HG03039 (cell line): ENCODE measurements at regions not wholly inside any gene's neighbourhood (a gene's known extent, or its start where the extent isn't known, plus 50 kb on each side); places are given as distances from the start of the nearest gene placed in this dataset.
A peak's percentile ranks its signal among the peaks of the same experiment; 100 is the strongest.
"Not testable (repeated sequence)": the region's sequence is repeated elsewhere in the genome, so short reads cannot be mapped to it uniquely, and the experiment has no call there.

ENCODE experiments used
- ATAC-seq: cut with Tn5 transposase; IDR thresholded peaks from one replicate; pipeline ENCODE4 v1.9.1; 2021; ENCODE audit warnings: mild to moderate bottlenecking, moderate library complexity; ENCODE audit not compliant: unreplicated experiment

DNA sequence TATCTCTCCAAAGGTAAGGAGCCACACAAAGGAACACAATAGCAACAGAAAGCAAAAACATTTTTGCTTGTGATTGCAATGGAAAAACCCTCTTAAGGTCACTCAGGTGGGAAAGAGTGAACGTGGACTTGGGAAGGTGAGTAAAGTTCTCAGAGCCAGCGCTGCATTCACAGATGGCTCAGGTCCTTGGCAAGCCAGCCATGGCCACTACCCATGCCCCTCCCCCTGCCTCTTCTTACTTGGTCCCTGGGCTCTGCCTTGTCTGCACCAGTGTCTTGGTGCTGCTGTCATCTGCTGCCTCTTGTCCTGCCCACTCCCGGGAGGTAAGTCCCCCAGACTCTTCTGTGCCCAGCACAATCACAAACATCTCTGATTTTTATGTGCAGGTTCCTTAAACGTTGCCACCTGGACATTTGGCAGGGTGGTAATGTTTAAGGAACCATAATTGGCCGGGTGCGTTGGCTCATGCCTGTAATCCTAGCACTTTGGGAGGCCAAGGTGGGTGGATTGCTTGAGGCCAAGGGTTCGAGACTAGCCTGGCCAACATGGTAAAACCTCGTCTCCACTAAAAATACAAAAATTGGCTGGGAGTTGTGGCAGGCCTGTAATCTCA, 74.6 kb downstream of the FEM1C start:
- ATAC-seq = no peak

DNA sequence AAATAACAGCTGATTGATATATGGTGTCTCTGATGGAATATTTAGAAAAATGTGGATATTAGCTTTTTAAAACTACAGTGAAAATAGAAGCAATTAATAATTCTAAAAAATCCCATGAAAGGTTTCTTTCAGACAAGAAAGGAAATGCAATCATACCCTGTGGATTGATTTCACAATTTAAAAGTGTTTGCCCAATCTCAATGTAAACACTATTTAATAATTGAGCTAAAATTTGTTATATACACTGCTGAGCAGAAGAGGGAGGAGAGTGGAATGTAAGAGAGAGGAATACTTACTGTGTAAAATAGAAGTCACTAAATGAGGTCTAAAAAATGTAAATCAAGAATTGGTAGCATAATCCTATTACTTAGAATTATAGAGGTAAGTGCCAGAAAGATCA, 76.9 kb downstream of the FEM1C start:
- ATAC-seq = no peak

DNA sequence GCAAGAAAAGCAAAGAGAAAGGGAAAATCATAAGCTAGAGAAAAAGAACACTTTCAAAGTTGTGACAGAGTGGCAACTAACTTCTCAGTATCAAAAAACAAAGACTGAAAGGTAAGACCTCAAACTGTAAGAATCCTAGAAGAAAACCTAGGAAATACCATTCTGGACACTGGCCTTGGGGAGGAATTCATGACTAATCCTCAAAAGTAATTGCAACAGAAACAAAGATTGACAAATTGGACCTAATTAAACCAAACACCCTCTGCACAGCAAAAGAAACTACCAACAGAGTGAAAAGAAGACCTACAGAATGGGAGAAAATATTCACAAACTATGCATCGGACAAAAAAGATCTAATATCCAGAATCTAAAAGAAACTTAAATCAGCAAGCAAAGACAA, 79.1 kb downstream of the FEM1C start:
- no peak for ATAC-seq

DNA sequence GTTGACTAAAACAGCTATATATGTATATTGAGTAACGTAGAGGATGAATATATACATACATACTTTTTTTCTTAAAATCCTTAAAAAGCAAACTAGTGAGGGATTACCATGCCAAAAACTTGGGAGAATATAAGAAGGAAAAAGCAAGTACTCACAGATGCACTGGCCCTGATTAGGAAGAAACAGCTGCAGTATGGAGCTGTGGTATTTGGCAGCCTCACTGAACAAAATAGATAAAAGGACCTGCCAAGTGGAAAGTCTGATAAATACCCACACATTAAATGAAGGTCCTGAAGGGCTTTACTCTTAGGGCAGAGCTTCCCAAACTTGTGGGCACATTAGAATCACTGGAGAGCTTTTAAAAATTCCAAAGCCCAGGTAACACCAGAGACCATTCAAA, 80.6 kb downstream of the FEM1C start:
- ATAC-seq = no peak

DNA sequence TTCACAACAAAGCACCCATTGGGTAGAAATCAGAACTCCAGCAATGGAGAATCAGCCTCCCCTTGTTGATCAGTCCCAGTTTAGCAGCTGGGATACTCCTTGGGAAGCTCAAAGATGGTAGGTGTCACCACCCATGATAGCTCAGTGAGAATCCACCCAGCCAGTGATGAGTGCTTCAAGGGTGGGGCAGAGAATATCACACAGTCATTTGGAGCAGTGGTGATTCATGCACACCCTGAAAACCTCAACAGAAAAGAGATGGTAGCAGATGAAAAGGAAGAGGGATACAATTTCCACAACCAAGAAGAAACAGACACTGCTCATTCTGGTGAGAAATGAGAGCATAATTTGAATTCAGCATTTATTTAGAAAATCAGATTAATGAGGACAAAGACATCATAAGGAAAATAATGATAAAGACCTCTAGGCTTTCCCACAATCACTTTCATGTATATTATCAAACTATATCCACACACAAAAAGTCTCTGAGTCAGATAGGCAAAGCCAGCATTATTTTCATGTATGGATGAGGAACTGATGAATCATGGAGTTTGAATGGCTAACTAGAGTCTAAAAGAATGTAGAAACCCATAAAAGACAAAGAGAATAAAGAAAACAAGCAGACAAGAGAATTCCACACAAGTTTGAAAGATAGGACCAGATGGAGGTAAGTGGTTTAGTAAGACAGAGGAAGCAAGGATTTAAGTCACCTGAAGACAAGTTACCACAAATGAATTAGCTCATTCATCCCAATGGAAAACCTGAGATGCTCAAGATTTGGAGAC, 82.9 kb downstream of the FEM1C start:
- ATAC-seq = no peak

DNA sequence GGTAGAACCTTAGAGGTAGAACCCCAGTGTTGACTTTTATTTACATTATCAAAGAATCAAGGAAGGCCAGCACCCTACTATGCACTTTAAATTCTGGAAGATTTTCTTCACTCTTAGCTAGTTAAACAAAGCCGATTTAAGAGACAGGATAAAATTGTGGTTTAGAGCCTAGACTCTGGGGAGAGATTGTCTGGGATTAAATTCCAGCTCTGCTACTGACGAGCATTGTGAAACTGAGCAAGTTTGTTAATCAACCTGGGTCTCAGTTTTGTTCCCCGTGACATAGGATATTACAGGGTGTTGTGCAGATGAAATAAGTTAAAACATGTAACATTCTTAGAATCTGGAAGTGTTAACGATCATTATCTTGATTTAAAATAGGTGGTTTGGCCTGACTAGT, 83.5 kb downstream of the FEM1C start:
- no peak for ATAC-seq

DNA sequence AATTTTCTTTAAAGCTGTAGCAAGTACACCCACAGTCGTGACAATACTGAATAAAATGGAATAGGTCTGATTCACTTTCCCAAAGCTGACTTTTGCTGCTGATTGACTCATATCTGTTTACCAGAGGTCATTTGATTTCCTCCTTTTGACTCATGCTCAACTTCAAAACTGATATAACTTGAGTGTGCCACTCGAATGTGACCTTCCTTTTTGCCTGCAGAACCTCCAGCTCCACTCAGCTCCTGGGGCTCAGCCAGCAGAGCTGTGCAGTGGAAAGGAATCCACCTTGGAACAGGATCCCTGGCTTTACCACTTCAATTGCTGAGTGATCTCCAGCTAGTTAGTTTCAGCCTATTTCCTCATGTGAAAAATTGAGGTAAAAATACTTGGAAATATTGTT, 84.1 kb downstream of the FEM1C start:
- peak; percentile 70 for ATAC-seq

DNA sequence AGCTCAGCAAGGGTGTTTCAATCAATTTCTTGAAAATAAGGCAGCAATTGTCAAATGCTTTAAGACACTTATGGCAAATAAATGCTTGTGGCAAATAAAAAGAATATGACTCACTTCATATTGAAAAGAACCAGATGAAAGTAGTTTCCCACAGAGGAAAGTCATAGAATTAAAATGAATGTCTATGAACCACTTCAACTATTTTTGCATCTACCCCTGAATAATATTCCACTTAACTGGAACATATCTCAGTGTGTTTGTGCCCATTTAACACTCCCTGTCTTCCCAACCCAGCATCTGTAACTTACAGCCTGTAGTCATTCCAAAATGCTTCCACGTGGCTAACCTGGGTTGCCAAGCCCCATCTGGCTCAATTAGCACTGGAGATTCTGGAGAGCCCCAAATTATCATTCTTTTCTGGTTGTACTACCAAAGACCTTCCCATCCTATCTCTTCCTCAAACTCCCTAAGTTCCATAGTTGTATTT, 84.7 kb downstream of the FEM1C start:
- no peak for ATAC-seq

DNA sequence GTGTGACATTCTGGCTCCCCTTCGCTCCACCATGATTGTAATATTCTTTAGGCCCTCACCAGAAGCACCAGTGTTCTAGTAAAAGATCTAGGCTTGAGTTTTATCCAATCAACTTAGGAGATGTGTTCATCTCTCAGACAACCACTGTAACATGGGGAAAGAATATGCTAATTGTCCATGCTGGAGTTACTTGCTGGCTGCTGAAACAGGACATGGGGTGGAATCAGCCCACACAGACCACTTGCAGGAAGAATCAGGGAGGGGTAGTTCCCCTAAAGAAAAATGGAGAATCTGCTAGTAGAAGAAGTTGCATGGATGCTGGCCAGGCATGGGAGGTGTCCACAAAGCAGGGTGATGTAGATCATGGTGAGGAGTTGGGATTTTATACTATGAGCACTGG, 86.2 kb downstream of the FEM1C start:
- ATAC-seq = no peak

DNA sequence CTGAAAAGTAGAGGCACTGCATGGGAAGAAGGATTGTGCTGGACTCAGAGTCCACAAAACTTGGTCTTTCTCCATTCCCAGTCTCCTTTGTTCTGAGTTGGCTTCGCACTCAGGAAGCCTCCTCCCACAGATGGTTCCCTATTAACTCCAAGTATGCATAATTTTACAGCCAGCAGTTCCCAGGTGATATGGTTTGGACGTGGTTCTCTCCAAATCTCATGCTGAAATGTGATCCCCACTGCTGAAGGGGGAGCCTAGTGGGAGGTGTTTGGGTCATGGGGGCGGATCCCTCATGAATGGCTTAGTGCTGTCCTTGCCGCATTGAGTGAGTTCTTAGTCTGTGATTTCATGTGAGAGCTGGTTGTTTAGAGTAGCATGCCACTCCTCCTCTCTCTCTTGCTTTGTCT, 86.6 kb downstream of the FEM1C start:
- ATAC-seq = no peak

DNA sequence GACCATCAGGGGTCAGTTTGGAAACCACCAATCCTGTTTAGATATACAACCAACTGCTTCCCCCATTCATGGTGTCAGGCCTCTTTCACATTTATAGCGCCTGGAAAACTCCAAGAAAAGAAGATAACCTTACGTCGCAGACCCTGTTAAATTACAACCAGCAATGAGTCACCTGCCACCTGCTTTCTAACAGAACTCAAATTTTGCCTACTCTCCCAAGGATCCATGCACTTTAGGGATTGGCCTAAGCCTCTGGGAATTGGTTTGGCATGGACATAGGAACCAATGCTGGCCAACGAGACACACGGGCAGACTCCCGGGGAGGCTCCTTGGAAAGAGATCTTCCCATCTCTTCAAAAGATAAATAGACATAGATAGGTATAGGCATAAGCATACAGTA, 87.0 kb downstream of the FEM1C start:
- ATAC-seq = no peak

DNA sequence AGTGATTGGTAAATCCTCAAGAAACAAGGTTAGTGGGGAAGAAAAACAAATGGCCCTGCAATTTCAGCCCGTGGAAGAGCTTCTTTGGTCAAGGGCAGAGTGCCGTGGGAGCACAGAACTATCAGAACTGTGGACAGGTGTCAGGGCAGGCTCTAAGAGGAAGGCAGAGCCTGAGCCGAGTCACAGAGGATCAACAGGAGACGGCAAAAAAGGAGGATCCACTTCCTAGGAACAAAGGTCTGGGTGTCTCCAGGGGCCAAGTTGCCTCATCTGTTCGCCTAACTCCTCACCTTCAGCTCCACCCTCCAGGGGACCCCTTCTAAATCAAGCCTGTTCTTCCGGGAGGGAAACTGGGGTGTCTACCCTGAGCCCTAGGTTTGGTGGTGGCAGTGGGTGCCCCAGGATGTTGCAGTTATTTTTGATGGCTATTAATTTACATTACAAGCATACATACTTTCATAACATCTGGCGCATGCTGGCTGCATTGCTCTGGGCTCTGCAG, 88.0 kb downstream of the FEM1C start:
- ATAC-seq = no peak

DNA sequence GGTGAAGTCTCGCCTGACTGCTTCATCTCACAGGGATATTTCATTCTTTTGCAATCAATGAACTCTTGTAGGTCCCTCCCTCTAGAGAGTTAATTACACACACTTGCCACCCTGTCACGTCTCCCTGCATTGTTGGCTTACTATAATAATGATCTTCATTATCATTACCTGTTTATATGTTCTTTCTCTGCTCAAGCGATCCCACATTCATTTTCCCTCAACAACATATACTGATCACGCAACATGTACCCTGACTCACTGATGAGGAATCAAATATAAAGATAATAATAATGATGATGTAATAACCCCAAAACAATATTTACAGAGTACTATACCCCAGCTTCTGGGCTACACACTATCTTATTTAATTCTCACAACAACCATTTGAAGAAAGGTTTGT, 88.5 kb downstream of the FEM1C start:
- ATAC-seq = no peak

DNA sequence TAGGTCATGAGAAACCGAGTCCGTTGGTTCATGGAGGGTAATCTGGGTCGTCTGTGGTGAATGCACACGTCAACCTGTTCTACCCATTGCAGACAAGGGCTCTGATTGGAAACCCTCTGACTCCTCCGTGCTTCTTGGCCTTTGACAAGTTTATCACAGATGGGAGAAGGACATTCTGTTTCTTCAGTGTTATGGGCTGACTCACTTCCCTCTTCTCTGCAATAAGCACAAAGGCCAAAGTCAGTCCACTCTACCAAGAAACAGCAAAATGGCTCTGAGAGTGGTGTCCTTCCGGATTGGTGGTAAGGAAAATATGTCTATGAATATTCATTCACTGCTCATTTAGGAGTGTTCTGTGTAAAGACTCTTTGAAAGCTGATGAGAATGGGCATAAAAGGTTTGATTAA, 89.3 kb downstream of the FEM1C start:
- no peak for ATAC-seq

DNA sequence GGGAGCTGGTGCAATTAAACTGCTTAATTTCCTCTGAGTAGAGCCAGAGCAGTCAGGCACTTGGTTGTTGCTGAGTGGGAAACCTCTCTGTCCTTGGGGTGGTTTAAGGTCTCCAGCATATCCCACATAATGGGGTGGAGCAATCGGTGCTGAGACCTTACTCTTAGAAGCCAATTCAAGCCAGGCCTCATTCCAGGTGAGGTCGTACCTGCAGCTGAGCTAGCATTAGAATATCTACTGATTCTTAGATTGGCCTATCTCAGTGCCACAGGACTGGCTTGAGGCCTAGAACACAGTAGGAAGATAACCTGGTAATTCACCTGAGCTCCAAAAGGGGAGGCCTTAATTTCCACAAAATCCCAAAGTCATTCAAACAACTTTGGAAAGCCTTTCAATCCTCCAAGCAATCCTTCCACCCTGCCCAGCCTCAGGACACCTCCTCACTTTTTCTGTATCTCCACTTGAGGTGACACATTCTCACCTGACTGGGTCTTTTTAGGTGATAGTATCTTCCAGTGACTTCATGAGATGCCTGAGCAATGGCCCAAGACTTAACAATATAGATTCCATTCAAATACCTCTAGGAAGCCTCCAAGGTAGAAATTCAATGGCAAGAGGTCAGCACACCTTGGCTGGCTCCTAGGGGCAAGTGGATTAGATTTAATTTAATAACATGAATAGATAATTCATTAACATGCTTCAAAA, 91.0 kb downstream of the FEM1C start:
- ATAC-seq = no peak

DNA sequence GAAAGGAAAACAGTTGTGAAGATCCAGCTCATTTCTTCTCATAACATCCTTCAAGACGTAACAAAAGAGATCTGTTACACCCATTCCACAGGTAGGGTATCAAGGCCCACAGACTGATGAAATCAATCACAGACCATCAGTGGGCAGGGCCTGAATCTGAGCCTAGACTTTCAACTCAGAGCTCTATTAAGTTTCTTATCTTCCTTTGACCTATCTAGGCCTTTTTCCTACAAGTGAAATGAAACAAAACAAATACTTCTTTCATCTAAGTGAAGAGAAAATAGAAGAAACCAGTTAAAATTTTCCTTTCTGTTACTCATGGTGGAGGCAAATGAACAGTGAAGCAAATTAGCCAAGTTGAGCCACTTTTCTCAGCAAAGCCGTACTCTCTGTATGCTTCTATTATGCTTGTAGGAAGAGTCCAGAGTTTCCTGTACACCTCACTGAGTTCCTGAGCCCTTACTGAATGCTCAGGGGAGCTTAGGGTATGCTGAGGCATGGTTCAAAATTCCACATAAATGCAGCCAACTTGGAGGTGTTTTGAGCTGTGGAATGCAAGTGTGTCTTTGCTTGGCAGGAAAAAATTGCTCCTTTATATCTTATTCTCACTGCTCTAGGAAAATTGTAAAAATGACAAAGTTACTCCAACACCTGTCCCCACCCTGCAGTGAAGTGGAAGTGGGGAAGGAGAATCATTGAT, 91.9 kb downstream of the FEM1C start:
- ATAC-seq = no peak

DNA sequence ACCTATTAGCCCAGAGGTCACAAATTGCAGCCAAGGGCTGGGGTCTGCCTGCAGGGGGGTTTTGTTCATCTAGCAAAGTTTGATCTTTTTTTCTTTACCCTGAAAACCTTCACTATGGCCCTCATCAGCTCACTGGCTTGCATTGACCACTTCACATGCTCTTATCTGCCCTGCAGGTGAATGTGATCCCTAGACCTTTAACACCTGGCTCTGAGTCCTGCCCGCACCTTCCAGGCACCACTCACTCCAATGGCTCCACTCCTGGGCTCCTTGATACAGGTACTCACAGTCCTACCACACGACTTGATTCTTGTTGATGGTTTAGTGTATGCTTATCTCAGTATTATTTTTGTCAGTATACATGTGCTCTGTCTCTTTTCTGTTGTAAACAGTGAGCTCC, 92.5 kb downstream of the FEM1C start:
- ATAC-seq = no peak

DNA sequence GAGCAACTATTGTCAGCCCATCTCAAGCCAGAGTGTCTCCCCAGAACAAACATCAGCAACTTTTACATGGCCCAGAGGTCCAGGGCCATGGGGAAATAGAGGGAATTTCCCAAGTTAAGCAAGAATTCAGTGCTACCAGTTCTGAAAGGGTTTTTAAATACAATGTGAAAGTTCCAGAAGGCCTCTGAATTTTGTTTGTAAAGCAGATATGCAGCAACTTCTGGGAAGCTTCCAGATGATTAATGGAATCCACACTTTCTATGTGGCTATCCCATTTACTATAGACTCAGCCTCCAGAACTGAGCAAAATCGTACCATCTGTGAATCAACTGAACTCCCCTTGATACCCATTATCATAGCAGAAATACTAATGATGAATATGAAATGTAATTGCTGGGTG, 93.8 kb downstream of the FEM1C start:
- peak; percentile 68 for ATAC-seq

DNA sequence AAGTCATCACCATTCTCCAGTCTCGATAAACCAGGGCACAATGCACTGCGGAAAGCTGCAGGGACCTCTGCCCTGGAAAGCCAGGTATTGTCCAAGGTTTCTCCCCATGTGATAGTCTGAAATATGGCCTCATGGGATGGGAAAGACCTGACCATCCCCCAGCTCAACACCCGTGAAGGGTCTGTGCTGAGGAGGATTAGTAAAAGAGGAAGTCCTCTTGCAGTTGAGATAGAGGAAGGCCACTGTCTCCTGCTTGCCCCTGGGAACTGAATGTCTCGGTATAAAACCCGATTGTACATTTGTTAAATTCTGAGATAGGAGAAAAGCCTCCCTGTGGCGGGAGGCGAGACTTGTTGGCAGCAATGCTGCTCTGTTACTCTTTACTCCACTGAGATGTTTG, 95.9 kb downstream of the FEM1C start:
- not testable (repeated sequence) for ATAC-seq

DNA sequence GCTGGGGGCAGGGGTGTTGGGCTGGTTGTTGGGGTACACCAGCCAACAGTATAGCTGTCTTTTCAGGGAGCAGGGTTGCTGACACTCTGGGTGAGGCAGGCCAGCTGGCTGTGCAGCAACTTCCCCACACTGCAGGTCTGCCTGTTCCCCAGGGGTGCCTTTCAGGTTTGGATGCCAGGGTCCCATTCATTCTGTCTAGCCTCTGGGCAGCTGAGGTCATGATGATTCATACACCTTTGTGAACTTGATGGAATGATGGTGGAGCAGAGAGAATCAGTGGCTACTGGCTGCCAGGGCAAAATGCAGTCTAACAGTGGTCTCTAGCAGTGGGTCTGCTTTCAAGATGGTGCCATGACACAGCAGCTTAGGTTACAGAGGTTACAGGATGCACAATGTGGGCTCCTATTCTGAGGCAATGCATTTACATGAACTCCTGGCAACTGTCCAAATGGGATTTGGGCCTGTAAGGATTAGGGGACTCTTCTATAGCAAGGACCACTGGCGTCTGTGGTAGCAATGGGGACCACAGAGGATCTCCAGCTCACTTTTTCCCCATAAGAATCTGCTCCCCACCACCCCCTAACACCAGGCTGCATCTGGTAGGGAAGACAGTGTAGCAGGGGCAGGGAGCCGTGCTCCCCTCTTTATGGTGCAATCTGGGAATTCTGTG, 103.7 kb downstream of the FEM1C start:
- ATAC-seq = no peak

DNA sequence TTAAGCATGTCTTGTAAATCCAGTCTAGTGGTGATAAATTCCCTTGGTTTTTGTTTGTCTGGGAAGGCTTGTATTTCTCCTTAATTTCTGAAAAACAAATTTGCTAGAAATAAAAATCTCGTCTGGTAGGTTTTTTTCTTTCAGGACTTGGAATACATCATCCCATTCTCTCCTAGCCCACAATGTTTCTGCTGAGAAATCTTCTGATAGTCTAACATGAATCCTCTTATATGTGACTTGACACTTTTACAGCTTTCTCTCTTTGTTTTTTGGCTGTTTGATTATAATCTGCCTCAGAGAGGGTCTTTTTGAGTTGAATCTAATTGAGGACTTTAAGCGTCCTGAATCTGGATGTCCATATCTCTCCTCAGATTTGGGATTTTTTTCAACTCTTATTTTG, 104.9 kb downstream of the FEM1C start:
- ATAC-seq = no peak
